GM12872 (cell line): ENCODE measurements at regions not wholly inside any gene's neighbourhood (a gene's known extent, or its start where the extent isn't known, plus 50 kb on each side); places are given as distances from the start of the nearest gene placed in this dataset.
A peak's percentile ranks its signal among the peaks of the same experiment; 100 is the strongest.

ENCODE experiments used
- CTCF ChIP-seq: IDR thresholded peaks from 3 replicates; pipeline ENCODE4 v1.5.1; 2011; ENCODE audit warnings: low read depth, mild to moderate bottlenecking, low read length, moderate library complexity; ENCODE audit not compliant: insufficient read depth

DNA sequence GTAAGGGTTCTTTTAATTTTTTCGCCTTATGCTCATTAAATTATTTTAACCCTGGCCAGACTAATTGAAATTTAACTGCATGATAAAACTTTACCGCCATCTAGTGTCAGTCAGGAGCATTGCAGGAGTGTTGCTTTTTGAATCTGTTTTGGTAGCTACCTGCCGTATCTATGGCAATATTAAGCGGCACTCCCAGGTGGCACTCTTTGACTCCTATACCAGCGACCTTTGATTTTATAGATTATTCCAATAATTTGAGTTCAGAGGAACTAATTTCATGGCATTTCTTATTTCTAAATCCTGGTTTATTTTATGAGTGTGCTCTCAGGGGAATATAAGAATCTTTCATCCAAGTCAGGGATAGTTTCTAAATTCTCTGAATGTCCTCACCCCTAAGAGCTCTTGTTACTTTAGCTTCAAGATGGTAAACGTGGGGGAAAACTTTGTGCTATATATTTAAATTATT is 198.9 kb downstream of the REEP3 start:
- TF ChIP-seq CTCF: peak; percentile 81

- TF ChIP-seq CTCF: no peak
Measured at GRCh38 chr10:63720676-63721075, 199.5 kb downstream of the REEP3 start.

- no peak for TF ChIP-seq CTCF
Measured at GRCh38 chr10:63722537-63722936, 201.3 kb downstream of the REEP3 start.

GRCh38 chr10:63723320-63723719 is 202.1 kb downstream of the REEP3 start:
- no peak for TF ChIP-seq CTCF

DNA sequence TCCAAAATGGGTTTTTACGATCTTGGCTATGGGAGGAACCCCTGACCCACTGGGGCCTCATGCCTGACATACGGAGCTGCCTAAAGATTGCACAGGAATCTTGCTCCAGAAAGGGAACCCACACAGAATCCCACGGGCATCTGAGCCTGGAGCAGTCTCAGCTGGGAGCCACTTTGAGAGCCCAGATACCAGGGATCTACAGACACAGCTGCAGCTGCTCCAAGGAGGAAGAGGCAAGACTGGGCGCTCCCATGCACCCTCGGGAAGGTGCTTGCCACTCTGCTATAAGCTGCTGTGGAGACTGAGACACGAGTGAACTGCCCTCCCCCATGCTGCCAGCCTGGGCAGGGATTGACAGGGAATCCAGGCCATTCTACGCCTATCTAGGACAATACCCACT is 202.5 kb downstream of the REEP3 start:
- no peak for TF ChIP-seq CTCF

DNA sequence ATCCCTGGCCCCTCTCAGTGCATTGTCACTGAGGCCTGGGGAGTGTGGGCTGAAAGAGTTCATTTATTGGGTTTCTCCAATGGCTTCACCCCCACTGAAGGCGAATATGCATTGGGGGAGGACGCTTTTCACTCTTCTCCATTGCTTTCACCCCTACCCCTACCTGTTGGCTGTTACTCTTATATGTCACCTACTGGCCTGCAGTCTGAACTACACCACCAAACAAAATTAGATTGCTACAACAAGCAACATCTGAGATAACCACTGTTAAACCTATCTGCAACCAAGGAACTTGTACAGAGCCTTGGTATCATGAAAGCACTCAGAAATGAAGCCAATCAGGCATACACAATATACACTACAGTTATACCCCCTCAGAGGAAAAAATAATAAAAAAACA is 203.7 kb downstream of the REEP3 start:
- TF ChIP-seq CTCF: peak; percentile 27; the same call in 1 of the 3 replicates

GRCh38 chr10:63726867-63727266 is 205.7 kb downstream of the REEP3 start:
- TF ChIP-seq CTCF: no peak

- TF ChIP-seq CTCF: no peak
Measured at GRCh38 chr10:63727636-63728035, 206.4 kb downstream of the REEP3 start.
